ENCODE measurements at regions not wholly inside any gene's neighbourhood (a gene's known extent, or its start where the extent isn't known, plus 50 kb on each side); places are given as distances from the start of the nearest gene placed in this dataset.

- Histone ChIP-seq H3K9me3 (ENCODE audit: insufficient read depth, low read length, severe bottlenecking) (peaks cover 4% of the 10 kb centered on the region), H3K79me2 (ENCODE audit: insufficient read depth, low read length) (no peaks in the 10 kb centered on the region), H3K27ac (ENCODE audit: low read length) (no peak overlapping the region), H2AFZ (ENCODE audit: low read depth, low read length) (no peak overlapping the region), H3K27me3 (ENCODE audit: insufficient read depth, low read length, poor library complexity) (no peaks in the 10 kb centered on the region), H3K4me1 (ENCODE audit: insufficient read depth, low read length) (no peaks in the 10 kb centered on the region), H3K36me3 (ENCODE audit: insufficient read depth, low read length) (no peaks in the 10 kb centered on the region), H3K4me3 (ENCODE audit: low read depth in 1 of 2, low read length in 2 of 2) (no peak overlapping the region), H4K20me1 (ENCODE audit: insufficient read depth, low read length) (no peaks in the 10 kb centered on the region), H3K4me2 (ENCODE audit: insufficient read depth, low read length) (no peak overlapping the region), H3K9ac (ENCODE audit: low read depth, low read length) (no peak overlapping the region)
- DNase-seq (no peak), ATAC-seq (ENCODE audit: insufficient read depth, low read depth) (no peak)
- TF ChIP-seq, protein P1, sequence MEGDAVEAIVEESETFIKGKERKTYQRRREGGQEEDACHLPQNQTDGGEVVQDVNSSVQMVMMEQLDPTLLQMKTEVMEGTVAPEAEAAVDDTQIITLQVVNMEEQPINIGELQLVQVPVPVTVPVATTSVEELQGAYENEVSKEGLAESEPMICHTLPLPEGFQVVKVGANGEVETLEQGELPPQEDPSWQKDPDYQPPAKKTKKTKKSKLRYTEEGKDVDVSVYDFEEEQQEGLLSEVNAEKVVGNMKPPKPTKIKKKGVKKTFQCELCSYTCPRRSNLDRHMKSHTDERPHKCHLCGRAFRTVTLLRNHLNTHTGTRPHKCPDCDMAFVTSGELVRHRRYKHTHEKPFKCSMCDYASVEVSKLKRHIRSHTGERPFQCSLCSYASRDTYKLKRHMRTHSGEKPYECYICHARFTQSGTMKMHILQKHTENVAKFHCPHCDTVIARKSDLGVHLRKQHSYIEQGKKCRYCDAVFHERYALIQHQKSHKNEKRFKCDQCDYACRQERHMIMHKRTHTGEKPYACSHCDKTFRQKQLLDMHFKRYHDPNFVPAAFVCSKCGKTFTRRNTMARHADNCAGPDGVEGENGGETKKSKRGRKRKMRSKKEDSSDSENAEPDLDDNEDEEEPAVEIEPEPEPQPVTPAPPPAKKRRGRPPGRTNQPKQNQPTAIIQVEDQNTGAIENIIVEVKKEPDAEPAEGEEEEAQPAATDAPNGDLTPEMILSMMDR (IDR thresholded peaks at IDR 0.05; ENCODE audit: borderline replicate concordance, extremely low read depth, low read length, poor library complexity, severe bottlenecking), result no peak
- no peak for TF ChIP-seq EZH2 (IDR thresholded peaks at IDR 0.05; ENCODE audit: borderline replicate concordance, low read depth, low read length, severe bottlenecking)
These were observed 242.6 kb downstream of the BTG1 start for GRCh38 chr12:91902860-91903683.

DNA sequence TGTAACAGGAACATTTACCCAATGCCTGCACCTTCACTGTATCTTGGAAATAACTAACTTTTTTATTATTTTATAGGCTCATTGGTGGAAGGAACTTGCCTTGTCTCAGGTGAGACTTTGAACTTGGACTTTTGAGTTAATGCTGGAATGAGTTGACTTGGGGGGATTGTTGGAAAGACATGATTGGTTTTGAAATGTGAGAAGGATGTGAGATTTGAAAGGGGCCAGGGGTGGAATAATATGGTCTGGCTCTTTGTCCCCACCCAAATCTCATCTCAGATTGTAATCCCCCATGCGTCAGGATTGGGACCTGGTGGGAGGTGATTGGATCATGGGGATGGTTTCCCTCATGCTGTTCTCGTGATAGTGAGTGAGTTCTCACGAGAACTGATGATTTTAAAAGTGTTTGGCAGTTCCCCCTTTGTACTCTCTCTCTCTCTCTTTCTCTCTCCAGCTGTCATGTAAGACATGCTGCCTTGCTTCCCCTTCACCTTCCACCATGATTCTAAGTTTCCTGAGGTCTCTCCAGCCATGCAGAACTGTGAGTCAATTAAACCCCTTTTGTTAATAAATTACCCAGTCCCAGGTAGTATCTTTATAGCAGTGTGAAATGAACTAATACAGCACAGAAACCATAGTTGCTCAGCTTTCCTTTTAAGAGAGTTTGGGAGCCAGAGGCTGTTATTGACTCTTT, 244.1 kb downstream of the BTG1 start:
- ATAC-seq (ENCODE audit: insufficient read depth, low read depth) (no peak), DNase-seq (no peak)
- Histone ChIP-seq H3K9me3 (ENCODE audit: insufficient read depth, low read length, severe bottlenecking) (peaks cover 4% of the 10 kb centered on the region), H3K4me2 (ENCODE audit: insufficient read depth, low read length) (no peak overlapping the region), H3K4me3 (ENCODE audit: low read depth in 1 of 2, low read length in 2 of 2) (no peak overlapping the region), H3K36me3 (ENCODE audit: insufficient read depth, low read length) (no peaks in the 10 kb centered on the region), H3K27me3 (ENCODE audit: insufficient read depth, low read length, poor library complexity) (no peaks in the 10 kb centered on the region), H3K9ac (ENCODE audit: low read depth, low read length) (no peak overlapping the region), H3K79me2 (ENCODE audit: insufficient read depth, low read length) (no peaks in the 10 kb centered on the region), H3K27ac (ENCODE audit: low read length) (no peak overlapping the region), H4K20me1 (ENCODE audit: insufficient read depth, low read length) (no peaks in the 10 kb centered on the region), H3K4me1 (ENCODE audit: insufficient read depth, low read length) (no peaks in the 10 kb centered on the region), H2AFZ (ENCODE audit: low read depth, low read length) (no peak overlapping the region)
- TF ChIP-seq, protein P1 (IDR thresholded peaks at IDR 0.05; ENCODE audit: borderline replicate concordance, extremely low read depth, low read length, poor library complexity, severe bottlenecking), result no peak
- TF ChIP-seq EZH2 (IDR thresholded peaks at IDR 0.05; ENCODE audit: borderline replicate concordance, low read depth, low read length, severe bottlenecking), result no peak

GRCh38 chr12:91900971-91901370, 244.7 kb downstream of the BTG1 start:
- TF ChIP-seq EZH2 (IDR thresholded peaks at IDR 0.05; ENCODE audit: borderline replicate concordance, low read depth, low read length, severe bottlenecking), result no peak
- TF ChIP-seq, protein P1 (IDR thresholded peaks at IDR 0.05; ENCODE audit: borderline replicate concordance, extremely low read depth, low read length, poor library complexity, severe bottlenecking), result no peak
- Histone ChIP-seq H4K20me1 (ENCODE audit: insufficient read depth, low read length) (no peaks in the 10 kb centered on the region), H3K79me2 (ENCODE audit: insufficient read depth, low read length) (no peaks in the 10 kb centered on the region), H3K9me3 (ENCODE audit: insufficient read depth, low read length, severe bottlenecking) (peaks cover 4% of the 10 kb centered on the region), H3K9ac (ENCODE audit: low read depth, low read length) (no peak overlapping the region), H3K4me3 (ENCODE audit: low read depth in 1 of 2, low read length in 2 of 2) (no peak overlapping the region), H3K4me2 (ENCODE audit: insufficient read depth, low read length) (no peak overlapping the region), H3K27ac (ENCODE audit: low read length) (no peak overlapping the region), H3K27me3 (ENCODE audit: insufficient read depth, low read length, poor library complexity) (no peaks in the 10 kb centered on the region), H3K4me1 (ENCODE audit: insufficient read depth, low read length) (no peaks in the 10 kb centered on the region), H3K36me3 (ENCODE audit: insufficient read depth, low read length) (no peaks in the 10 kb centered on the region), H2AFZ (ENCODE audit: low read depth, low read length) (no peak overlapping the region)
- ATAC-seq (ENCODE audit: insufficient read depth, low read depth), result no peak; the same call in 2 of the 3 replicates
- DNase-seq, result no peak
